ENCODE measurements at regions not wholly inside any gene's neighbourhood (a gene's known extent, or its start where the extent isn't known, plus 50 kb on each side); places are given as distances from the start of the nearest gene placed in this dataset.

- intact Hi-C loops (cut with DNase I; ENCODE audit: low total_unique reads), result no loop called here
- 62 to 65% methylated on average over 7 to 8 of the region's 8 CpGs for WGBS, 2 donors
- no peaks in the 10 kb centered on the region for H3K9me3 ChIP-seq
- no peaks in the 10 kb centered on the region for H3K4me1 ChIP-seq
- TF ChIP-seq, protein P1, sequence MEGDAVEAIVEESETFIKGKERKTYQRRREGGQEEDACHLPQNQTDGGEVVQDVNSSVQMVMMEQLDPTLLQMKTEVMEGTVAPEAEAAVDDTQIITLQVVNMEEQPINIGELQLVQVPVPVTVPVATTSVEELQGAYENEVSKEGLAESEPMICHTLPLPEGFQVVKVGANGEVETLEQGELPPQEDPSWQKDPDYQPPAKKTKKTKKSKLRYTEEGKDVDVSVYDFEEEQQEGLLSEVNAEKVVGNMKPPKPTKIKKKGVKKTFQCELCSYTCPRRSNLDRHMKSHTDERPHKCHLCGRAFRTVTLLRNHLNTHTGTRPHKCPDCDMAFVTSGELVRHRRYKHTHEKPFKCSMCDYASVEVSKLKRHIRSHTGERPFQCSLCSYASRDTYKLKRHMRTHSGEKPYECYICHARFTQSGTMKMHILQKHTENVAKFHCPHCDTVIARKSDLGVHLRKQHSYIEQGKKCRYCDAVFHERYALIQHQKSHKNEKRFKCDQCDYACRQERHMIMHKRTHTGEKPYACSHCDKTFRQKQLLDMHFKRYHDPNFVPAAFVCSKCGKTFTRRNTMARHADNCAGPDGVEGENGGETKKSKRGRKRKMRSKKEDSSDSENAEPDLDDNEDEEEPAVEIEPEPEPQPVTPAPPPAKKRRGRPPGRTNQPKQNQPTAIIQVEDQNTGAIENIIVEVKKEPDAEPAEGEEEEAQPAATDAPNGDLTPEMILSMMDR (IDR thresholded peaks at IDR 0.05), result no peak
- no peak for TF ChIP-seq POLR2A (IDR thresholded peaks at IDR 0.05)
- no peaks in the 10 kb centered on the region for H3K27me3 ChIP-seq
- no peak for DNase-seq
- H3K4me3 ChIP-seq, result no peak overlapping the region
- H3K36me3 ChIP-seq (ENCODE audit: low read depth, missing control alignments), result no peaks in the 10 kb centered on the region
- H3K27ac ChIP-seq, result no peak overlapping the region
These were observed 1034.8 kb upstream of the RBFOX1 start for GRCh38 chr16:6297666-6298410.

DNA sequence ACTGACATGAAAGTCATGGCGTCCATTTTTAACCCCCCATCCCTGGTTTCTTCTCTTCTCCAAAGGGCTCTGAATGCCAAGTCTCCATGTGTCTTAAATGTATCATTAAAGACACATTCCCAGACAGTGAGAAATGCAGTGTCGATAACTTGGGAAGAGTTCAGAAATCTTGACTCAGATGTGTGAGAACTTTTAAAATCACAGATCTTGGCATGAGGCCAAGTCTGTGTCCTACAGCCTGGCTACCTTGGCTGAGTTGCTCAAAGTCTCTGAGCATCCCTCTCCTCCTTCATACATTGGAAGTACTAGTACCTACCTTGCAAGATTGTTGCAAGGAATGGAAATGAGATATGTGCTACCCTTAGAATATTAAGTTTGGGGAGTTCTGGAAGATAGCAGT is 1046.5 kb upstream of the RBFOX1 start:
- intact Hi-C loops (cut with DNase I; ENCODE audit: low total_unique reads), result no loop called here
- 76 to 84% methylated on average over 2 of the region's 2 CpGs for WGBS, 2 donors
- H3K9me3 ChIP-seq, result no peaks in the 10 kb centered on the region
- no peaks in the 10 kb centered on the region for H3K4me1 ChIP-seq
- no peaks in the 10 kb centered on the region for H3K36me3 ChIP-seq (ENCODE audit: low read depth, missing control alignments)
- no peak for DNase-seq
- TF ChIP-seq, protein P1 (IDR thresholded peaks at IDR 0.05), result no peak
- no peak for TF ChIP-seq POLR2A (IDR thresholded peaks at IDR 0.05)
- H3K27ac ChIP-seq, result no peak overlapping the region
- no peaks in the 10 kb centered on the region for H3K27me3 ChIP-seq
- H3K4me3 ChIP-seq, result no peak overlapping the region

- no peak for DNase-seq
- whole genome bisulfite sequencing, 2 donors, result 47 to 51% methylated on average over 7 of the region's 7 CpGs
- Histone ChIP-seq H3K27ac (no peak overlapping the region), H3K4me1 (no peaks in the 10 kb centered on the region), H3K27me3 (no peaks in the 10 kb centered on the region), H3K4me3 (no peak overlapping the region), H3K36me3 (ENCODE audit: low read depth, missing control alignments) (no peaks in the 10 kb centered on the region), H3K9me3 (no peaks in the 10 kb centered on the region)
- intact Hi-C loops (cut with DNase I; ENCODE audit: low total_unique reads), result no loop called here
- TF ChIP-seq, protein P1 (IDR thresholded peaks at IDR 0.05), result no peak
These were observed 1047.9 kb upstream of the RBFOX1 start for GRCh38 chr16:6284731-6285130.

DNA sequence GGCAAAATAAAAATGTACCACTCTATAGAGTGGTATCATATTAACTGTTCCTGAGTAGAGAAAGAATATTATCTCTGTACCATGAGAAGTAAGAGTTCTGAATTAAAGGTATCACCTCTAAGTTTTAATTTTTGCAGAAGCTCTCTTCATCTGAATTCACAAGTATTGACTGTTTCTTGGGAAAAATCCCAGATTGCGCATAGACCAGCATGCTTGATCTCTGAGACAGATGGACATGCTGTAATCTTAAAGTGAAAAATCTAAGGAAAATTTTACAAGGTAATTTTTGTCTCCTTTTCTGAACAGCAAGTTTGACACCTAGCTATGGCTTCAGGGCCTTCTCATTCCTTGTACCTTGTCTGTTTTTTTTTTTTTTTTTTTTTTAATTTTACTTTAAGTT is 1050.7 kb upstream of the RBFOX1 start:
- 82 to 98% methylated on average over 1 of the region's 1 CpG for WGBS, 2 donors
- DNase-seq, result no peak
- intact Hi-C loops (cut with DNase I; ENCODE audit: low total_unique reads), result no loop called here

More for the DNA sequence above, 1050.7 kb upstream of the RBFOX1 start:
- Histone ChIP-seq H3K4me3 (no peak overlapping the region), H3K27ac (no peak overlapping the region), H3K36me3 (ENCODE audit: low read depth, missing control alignments) (no peaks in the 10 kb centered on the region), H3K27me3 (no peaks in the 10 kb centered on the region), H3K9me3 (no peaks in the 10 kb centered on the region), H3K4me1 (no peaks in the 10 kb centered on the region)
- TF ChIP-seq, protein P1 (IDR thresholded peaks at IDR 0.05), result no peak
- TF ChIP-seq POLR2A (IDR thresholded peaks at IDR 0.05), result no peak
